NCI-H526 (cell line): ENCODE measurements at regions not wholly inside any gene's neighbourhood (a gene's known extent, or its start where the extent isn't known, plus 50 kb on each side); places are given as distances from the start of the nearest gene placed in this dataset.

Source experiments
- DNase-seq, 2 experiments: peaks; one replicate each; lab custom pipeline; 2025; lab: John Stamatoyannopoulos, UW

DNA sequence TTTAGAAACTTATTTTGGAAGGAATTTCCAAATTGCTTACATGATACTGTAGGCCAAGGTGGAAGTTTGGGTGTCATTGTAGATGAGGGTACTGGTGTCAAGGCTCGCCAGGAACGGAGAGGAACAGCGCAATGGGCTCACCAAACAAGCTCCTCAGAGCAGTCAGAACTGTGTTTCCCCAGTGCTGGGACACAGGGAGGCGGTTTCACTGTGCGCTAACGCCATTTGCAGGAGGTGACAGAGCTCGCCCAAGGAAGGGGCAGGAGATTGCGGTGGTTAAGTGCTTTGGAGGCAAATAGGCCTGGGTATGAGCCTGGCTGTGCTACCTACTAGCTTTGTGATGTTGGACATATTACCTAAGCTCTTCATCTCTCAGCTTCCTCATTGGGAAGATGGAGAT lies 57.3 kb downstream of the HHEX start:
- no peak for DNase-seq

GRCh38 chr10:92747600-92747999 lies 57.8 kb downstream of the HHEX start:
- DNase-seq, result no peak

DNA sequence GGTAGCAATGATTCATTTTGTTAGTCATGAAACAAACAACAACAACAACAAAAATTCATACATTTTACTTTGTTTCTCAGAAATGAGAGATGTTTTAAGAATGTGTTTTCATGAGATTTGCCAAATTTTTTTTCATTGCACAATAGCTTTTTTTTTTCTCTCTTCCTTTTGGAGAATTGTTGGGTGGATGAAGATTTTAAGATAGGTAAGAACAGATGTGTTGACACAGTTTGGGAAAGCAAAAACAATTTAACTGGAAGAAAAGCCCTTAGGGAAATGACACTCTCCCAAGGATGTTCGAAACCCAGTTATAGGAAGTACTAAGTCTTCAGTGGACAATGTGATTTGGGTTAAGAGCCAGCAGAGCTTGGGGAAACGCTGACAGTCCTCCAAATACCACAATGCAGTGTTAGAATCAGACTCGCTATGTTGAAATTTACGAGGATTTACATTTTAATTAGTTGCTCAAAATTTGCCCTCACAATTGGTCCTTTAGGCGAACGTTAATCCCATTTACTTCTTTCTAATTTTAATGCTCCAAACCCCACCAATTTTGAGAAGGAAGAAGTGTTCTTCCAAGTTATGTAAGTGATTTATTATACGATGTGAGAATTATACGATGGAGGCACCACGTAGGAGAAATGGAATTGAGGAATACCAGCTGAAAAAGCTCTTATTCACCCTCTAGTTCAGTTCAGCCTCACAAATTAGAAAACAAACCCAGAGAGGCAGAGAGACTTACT lies 61.2 kb downstream of the HHEX start:
- no peak for DNase-seq

- DNase-seq, result no peak
These were observed 61.7 kb downstream of the HHEX start for GRCh38 chr10:92751534-92751811.

GRCh38 chr10:92751827-92752226 lies 62.1 kb downstream of the HHEX start:
- DNase-seq, result no peak

GRCh38 chr10:92753865-92754264 lies 64.1 kb downstream of the HHEX start:
- DNase-seq, result no peak

DNA sequence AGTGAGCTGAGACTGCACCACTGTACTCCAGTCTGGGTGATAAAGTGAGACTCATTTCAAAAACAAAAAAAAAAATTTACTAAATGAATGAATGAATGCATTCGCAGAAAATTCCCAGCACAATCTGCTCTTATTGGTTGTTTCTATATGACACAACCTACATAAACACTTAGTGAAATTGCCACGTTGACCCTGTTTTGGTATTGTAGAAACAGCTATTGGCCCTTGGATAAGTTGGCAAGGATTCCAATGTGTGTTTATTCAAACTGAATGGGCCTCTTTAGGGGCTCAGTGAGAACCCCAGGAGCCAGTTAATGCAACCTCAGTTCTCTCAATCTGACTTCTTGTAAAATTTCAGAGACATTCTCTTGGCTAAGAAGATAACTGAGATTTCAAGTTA lies 66.0 kb downstream of the HHEX start:
- no peak for DNase-seq

DNA sequence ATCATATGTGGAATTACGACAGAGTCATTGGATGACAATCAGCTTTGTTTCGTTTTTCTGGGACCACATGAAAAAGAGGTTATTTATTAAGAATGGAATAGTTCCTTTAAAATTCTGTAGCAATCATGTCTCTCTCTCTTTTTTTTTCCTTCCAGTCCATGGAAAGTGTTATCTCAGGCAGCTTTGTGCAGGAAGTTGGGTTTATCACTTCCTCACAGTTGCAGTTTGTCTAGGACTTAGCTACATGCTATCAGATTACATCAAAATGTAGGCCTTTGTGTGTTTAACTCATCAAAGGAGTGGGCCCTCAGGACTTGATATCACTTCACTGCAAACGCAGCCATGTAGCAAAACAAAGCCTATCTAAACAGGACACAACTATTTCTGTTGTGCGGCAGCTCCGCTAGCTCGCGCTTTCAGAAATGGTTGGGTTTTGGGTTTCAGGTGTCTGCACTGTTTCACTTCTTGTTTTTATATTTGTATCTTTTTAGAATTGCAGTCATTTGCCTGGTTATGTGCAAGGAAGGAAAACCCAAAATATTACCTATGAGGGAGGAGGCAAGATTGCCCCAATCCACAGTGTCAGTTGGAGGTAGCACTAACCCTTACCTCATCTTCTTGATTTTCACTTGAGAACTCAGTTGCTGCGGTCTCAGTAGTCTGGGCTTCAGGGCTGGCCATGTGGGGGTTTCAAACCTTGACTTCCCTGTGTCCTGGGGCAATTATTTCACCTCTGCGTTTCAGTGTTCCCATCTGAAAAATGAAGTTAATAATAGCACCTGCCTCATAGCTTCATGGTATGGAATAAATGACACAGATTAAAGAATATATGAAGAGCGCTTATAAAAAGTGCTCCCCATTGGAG lies 66.7 kb downstream of the HHEX start:
- DNase-seq, result peak in 1 of 2 experiments; percentile 3

DNA sequence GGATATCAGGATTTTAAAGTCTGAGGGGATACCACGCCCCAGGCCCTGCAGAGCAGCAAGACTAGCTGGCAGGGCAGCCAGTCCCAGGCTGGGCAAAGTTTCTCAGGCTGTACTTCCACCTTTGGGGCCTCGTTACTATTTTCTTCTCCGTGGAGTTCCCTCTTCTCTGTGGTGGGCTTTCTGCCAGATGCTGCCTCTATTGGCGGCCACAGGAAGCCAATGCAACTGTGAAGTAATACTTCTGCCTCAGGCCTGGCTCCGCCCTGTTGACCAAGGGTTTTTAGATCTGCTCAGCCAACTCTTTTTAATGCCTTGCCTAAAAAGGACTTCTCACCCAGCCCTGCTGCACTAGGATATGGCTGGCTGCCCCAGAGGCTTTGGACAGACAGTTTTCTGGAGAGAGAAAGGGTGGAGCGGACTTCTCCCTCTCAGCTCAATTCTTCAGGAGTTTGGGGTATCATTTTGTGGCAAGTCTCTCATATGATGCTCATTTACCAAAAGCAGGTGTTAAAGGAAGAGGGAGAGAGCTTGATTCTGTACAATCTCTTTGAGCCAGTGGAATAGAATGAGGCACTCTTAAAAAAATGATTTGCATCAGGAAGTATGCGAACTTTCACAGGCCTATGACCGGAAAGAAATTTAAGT lies 67.4 kb downstream of the HHEX start:
- DNase-seq, result no peak

DNA sequence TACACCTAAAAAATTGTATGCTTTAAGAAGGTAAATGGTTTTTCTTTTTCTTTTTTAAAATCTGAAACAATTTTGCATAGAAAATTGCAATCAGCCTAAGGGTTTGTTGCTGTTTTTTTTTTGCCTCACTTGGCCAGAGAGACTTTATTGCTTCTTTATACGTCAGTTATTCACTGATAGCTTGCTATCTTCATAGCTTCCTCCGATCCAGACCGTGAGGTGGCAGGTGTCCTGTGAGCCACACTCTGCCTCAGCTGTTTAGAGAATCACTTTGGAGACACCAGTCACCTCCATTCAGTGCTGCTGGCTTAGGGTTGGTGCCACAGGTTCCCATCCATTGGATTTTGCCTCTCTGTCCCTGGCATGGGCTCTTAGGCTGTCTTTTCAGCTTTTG lies 68.0 kb downstream of the HHEX start:
- no peak for DNase-seq

DNA sequence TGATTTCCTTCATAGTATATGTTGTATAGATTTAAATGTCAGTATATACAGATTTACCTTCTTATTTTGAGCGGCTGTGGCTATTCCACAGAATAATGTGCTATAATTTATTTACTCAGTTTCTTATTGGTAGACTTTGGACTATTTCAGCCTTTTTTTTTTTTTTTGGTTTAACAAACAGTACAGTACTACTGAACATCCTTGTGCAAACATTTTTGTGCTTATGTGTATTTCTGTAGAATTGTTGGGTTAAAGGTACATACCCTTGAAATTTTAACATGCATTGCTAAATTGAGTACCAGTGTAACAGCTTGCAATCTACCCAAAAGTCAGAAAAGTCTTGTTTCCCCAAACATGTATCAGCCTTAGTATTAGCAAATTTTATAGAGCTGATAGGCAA lies 68.8 kb downstream of the HHEX start:
- no peak for DNase-seq

DNA sequence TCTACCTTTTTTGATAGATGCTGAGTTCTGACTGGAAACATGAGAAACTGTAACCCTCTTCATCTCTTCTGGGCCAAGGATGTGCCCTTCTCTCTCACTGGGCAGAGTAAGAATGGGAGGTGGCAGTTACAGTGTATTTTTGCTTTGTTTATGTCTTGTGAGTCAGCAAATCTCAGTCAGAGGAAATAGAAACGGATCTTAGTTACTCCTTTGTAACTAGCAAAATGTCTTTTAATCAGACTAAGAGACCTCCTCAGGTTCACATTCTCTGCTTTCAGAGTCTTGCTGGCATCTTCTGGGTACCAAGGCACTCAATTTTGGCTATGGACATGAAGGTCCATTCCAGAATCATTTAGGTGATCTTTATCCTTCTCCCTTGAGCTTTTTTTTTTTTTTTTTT lies 70.9 kb downstream of the HHEX start:
- no peak for DNase-seq

- no peak for DNase-seq
These were observed 71.8 kb downstream of the HHEX start for GRCh38 chr10:92761571-92761970.

GRCh38 chr10:92763634-92764155 lies 73.9 kb downstream of the HHEX start:
- DNase-seq, result no peak

DNA sequence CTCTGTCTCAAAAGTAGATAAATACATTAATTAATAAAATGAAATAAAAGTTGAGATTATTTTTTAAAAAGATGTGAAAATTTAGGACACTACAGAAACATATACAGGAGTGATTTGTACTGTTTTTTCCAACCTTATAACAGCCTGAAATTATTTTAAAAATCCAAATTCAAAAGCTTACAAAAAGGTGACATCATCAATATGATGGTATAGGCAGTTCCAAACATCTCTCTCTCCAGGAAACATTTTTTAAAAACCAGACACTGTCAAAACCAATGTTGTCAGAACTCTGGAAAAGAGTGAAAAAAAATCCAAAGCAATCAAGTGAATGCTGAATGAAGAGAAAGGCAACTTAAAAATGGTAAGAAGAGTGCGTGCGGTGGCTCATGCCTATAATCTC lies 76.7 kb downstream of the HHEX start:
- DNase-seq, result no peak

DNA sequence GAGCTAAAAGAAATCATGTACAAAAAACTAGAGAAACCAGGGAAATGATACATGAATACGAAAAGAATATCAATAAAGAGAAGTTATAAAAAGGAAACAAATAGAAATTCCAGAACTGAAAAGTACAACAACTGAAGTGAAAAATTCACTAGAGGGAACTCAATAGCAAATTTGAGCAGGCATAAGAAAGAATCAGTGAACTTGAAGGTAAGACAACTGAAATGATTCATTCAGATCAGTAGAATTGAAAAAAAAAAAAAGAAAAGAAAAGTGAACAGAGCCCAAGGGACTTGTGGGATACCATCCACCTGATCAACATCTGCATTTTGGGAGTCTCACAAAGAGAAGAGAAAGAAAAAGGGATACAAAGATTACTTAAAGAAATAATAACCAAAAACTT lies 78.3 kb downstream of the HHEX start:
- DNase-seq, result no peak

DNA sequence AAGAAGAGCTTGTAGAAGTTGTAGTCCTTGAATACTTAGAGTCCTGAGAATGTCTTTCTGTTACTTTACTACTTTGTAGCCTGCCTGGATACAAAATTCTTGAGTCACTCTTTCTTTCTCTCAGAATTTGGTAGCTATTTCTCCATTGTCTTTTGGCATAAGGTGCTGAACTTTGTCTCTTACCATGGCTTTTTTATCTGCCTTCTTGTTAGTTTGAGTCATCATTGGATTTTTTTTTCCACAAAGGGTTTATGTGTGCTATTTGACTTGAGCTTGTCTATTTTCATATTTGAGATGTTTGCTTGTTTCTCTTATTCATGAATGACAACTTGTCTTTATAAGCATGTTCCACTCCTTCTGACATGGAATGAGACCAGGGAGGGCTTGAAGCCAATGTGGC lies 74.5 kb upstream of the EXOC6 start:
- DNase-seq, result no peak

DNA sequence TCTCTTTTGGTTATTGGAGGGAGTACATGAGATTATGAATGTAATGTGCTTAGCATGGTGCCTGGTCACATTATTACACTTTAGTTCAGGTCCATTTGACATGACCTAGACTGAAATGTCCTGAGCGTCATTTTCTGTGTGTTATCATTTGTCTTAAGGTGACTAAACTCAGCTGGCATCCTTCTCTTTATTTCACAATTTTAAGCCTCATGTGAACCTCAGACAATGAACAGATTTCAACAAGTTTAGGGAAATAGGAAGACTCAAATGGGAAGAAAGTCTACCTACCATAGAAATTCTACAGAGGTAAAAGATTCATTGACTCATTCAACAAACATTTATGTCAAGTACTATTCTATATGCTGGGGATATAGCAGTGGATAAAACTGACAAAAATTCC lies 70.2 kb upstream of the EXOC6 start:
- DNase-seq, result no peak

DNA sequence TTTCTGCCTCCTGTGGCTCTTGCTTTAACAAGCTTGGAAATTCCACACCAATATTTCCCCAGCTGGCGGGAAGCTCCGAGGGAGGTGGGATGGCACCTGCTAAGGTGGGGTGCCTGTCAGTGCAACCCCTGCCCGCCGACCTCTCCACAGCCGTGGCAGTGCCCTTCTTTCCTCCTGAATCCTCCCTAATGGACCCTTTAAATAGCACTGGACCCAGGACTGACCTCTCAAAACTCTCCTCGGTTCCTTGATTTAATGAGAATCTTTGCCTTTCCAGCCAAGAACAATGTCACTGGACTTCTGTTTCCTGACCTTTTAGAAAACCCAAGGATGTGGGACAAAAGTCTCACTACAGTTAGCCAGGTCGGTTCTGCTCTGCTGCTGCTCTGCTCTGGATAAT lies 63.2 kb upstream of the EXOC6 start:
- no peak for DNase-seq

GRCh38 chr10:92787557-92788152 lies 60.7 kb upstream of the EXOC6 start:
- no peak for DNase-seq

GRCh38 chr10:92789067-92789466 lies 59.3 kb upstream of the EXOC6 start:
- no peak for DNase-seq

DNA sequence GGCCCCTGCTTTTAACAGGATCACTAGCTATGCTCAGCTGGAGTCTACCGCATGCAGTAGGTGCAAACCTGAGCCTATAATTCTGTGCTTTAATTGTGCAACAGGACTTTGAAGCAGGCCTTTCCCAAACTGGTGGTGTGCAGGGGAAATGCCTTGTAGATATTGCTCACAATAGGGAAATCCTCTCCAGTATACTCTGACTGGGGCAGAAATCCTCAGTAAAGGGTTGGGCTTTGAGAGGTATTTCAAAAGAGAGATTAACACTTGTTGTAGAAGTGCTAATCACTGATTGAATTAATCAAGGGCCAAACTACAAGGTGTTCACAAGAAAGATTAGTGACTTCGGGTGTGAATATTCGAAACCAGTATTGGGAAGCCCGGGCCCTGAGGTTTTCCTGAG lies 58.5 kb upstream of the EXOC6 start:
- no peak for DNase-seq

- DNase-seq, result no peak
These were observed 57.9 kb upstream of the EXOC6 start for GRCh38 chr10:92790440-92790839.
